SU-DHL-6 (cell line): ENCODE measurements at regions not wholly inside any gene's neighbourhood (a gene's known extent, or its start where the extent isn't known, plus 50 kb on each side); places are given as distances from the start of the nearest gene placed in this dataset.

ENCODE experiments used
- H2AFZ ChIP-seq: fragments of 200-600 bp; sonication (generic); 2 replicates; pipeline ENCODE4 v1.6.1; 2014; ENCODE audit warnings: low read depth, mild to moderate bottlenecking, moderate library complexity, mixed read lengths, antibody characterized with exemption, low read length; ENCODE audit not compliant: severe bottlenecking
- H3F3A ChIP-seq: fragments of 200-600 bp; shearing (Covaris generic); 2 replicates; pipeline ENCODE4 v1.6.0; 2016; ENCODE audit warnings: antibody characterized with exemption, mild to moderate bottlenecking; ENCODE audit not compliant: insufficient read depth
- H3K27ac ChIP-seq: fragments of 200-600 bp; sonication (generic); 2 replicates; pipeline ENCODE4 v1.5.1; 2016; ENCODE audit warnings: low read depth, mild to moderate bottlenecking, low read length, moderate library complexity, mixed read lengths
- H3K27me3 ChIP-seq: fragments of 200-600 bp; sonication (generic), shearing (Covaris generic); 2 replicates; pipeline ENCODE4 v1.6.0; 2014; ENCODE audit warnings: mild to moderate bottlenecking, low read length
- H3K36me3 ChIP-seq: fragments of 200-600 bp; sonication (generic); 2 replicates; pipeline ENCODE4 v1.6.1; 2014; ENCODE audit warnings: mild to moderate bottlenecking, low read length, mixed read lengths
- H3K4me2 ChIP-seq: fragments of 300-600, 200-600 bp; shearing (Covaris generic), sonication (generic); 2 replicates; pipeline ENCODE4 v1.6.0; 2014; ENCODE audit warnings: low read length, low read depth, mild to moderate bottlenecking; ENCODE audit not compliant: poor library complexity, severe bottlenecking
- H3K4me3 ChIP-seq: fragments of 200-600 bp; sonication (generic); 2 replicates; pipeline ENCODE4 v1.5.1; 2014; ENCODE audit warnings: antibody characterized with exemption, low read length, mild to moderate bottlenecking, mixed read lengths; ENCODE audit not compliant: insufficient read depth, poor library complexity, severe bottlenecking
- H3K79me2 ChIP-seq: fragments of 200-600 bp; sonication (generic); 2 replicates; pipeline ENCODE4 v1.6.1; 2014; ENCODE audit warnings: mild to moderate bottlenecking, low read length, moderate library complexity; ENCODE audit not compliant: insufficient read depth
- H3K9ac ChIP-seq: fragments of 200-600 bp; sonication (generic); 2 replicates; pipeline ENCODE4 v1.7.0; 2014; ENCODE audit warnings: mild to moderate bottlenecking, low read length
- H3K9me2 ChIP-seq: fragments of 200-600 bp; sonication (generic); replicated peaks from 2 replicates; pipeline ENCODE4 v1.6.1; 2014; ENCODE audit warnings: low read length; ENCODE audit not compliant: insufficient read depth
- H3K9me3 ChIP-seq: fragments of 200-600 bp; sonication (generic); 2 replicates; pipeline ENCODE4 v1.6.1; 2014; ENCODE audit warnings: low read length, mixed read lengths; ENCODE audit not compliant: insufficient read depth
- H4K20me1 ChIP-seq: fragments of 200-600 bp; sonication (generic); 2 replicates; pipeline ENCODE4 v1.6.1; 2014; ENCODE audit warnings: low read depth, mild to moderate bottlenecking, antibody characterized with exemption, low read length, moderate library complexity, mixed read lengths
- CTCF ChIP-seq: fragments of 200-600 bp; sonication (generic); IDR thresholded peaks from one replicate; pipeline ENCODE4 v1.5.1; 2017; ENCODE audit warnings: antibody characterized with exemption, mild to moderate bottlenecking, low read length, moderate library complexity; ENCODE audit not compliant: insufficient read depth, poor library complexity, severe bottlenecking
- EZH2phosphoT487 ChIP-seq: fragments of 200-600 bp; sonication (generic), shearing (Covaris generic); conservative IDR thresholded peaks from 2 replicates; pipeline ENCODE4 v1.6.1; 2018; ENCODE audit warnings: mild to moderate bottlenecking, antibody characterized with exemption, low read length, moderate library complexity, mixed read lengths

GRCh38 chr2:125216321-125216720 is 1191.2 kb downstream of the CNTNAP5 start:
- H3K27me3 ChIP-seq, result no peaks in the 10 kb centered on the region
- TF ChIP-seq EZH2phosphoT487, result no peak
- no peak for TF ChIP-seq CTCF
- H2AFZ ChIP-seq, result no peak overlapping the region
- no peaks in the 10 kb centered on the region for H3K9me3 ChIP-seq
- H4K20me1 ChIP-seq, result no peaks in the 10 kb centered on the region
- no peaks in the 10 kb centered on the region for H3F3A ChIP-seq
- H3K9me2 ChIP-seq, result no peaks in the 10 kb centered on the region
- no peak overlapping the region for H3K27ac ChIP-seq
- no peaks in the 10 kb centered on the region for H3K36me3 ChIP-seq
- H3K4me3 ChIP-seq, result no peak overlapping the region
- H3K9ac ChIP-seq, result no peak overlapping the region
- no peak overlapping the region for H3K4me2 ChIP-seq
- H3K79me2 ChIP-seq, result no peaks in the 10 kb centered on the region

- Histone ChIP-seq H3K4me2 (no peak overlapping the region), H3K4me3 (no peak overlapping the region), H3K9ac (no peak overlapping the region), H3K36me3 (no peaks in the 10 kb centered on the region), H3K9me3 (no peaks in the 10 kb centered on the region), H3K27me3 (no peaks in the 10 kb centered on the region), H3K79me2 (no peaks in the 10 kb centered on the region), H3K27ac (no peak overlapping the region), H2AFZ (no peak overlapping the region), H3F3A (no peaks in the 10 kb centered on the region), H4K20me1 (no peaks in the 10 kb centered on the region), H3K9me2 (no peaks in the 10 kb centered on the region)
- TF ChIP-seq EZH2phosphoT487, result no peak
- TF ChIP-seq CTCF, result no peak
Observed at GRCh38 chr2:125224188-125224587, 1199.1 kb downstream of the CNTNAP5 start.

DNA sequence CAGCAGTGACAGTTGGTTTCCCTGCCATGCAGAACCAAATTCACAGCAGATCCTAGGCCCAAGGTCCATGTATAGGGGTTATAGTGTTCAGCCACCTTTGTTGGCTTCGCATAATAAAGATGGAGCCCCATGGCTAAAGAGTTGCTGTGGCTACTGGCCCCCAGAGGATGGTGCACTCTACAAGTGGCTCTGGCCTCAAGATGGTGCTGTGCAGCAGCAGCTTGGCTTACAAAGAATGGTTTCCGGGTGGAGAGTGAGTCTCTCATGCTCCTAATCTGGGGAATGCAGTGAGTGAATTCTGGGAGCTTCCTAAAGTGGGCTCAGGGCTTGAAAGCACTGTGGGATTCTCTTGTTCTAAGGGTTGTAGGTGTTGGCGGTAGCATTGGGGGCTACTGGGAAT is 1199.7 kb downstream of the CNTNAP5 start:
- H3K27ac ChIP-seq, result no peak overlapping the region
- no peak overlapping the region for H3K4me2 ChIP-seq
- no peaks in the 10 kb centered on the region for H3K79me2 ChIP-seq
- no peaks in the 10 kb centered on the region for H3K27me3 ChIP-seq
- no peaks in the 10 kb centered on the region for H4K20me1 ChIP-seq
- no peaks in the 10 kb centered on the region for H3K9me3 ChIP-seq
- no peak overlapping the region for H3K4me3 ChIP-seq
- H2AFZ ChIP-seq, result no peak overlapping the region
- no peaks in the 10 kb centered on the region for H3K36me3 ChIP-seq
- H3K9ac ChIP-seq, result no peak overlapping the region
- no peaks in the 10 kb centered on the region for H3F3A ChIP-seq
- no peak for TF ChIP-seq CTCF
- no peak for TF ChIP-seq EZH2phosphoT487
- no peaks in the 10 kb centered on the region for H3K9me2 ChIP-seq

DNA sequence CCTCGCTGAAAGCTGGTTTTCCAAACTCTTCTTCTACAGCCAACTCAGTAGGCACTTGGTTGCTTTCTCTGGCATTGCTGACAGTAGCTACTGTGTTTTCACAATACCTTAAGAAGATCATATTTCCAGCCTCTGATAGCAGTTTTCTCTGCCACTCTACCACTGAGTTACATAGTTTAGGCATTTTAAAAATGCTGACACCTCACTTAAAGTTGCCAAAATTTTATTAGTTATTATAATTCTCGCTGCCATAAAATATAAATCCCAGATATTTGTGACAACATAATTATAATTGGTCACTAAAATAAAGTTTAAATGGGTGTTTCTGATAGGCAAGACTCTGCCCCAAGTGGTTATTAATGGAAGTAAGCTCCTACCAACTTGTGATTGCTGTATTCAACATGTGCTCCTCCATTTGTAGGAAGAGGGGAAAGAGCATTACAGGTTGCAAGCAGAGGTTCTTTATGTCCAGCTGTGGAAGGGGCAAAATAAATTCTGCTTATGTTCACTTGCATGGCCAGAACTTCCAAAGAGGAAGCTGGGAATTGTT is 1202.8 kb downstream of the CNTNAP5 start:
- Histone ChIP-seq H3K9me3 (no peaks in the 10 kb centered on the region), H3K4me3 (no peak overlapping the region), H3K79me2 (no peaks in the 10 kb centered on the region), H3F3A (no peaks in the 10 kb centered on the region), H3K4me2 (no peak overlapping the region), H4K20me1 (no peaks in the 10 kb centered on the region), H3K9ac (no peak overlapping the region), H3K36me3 (no peaks in the 10 kb centered on the region), H3K9me2 (no peaks in the 10 kb centered on the region), H3K27me3 (no peaks in the 10 kb centered on the region), H3K27ac (no peak overlapping the region), H2AFZ (no peak overlapping the region)
- TF ChIP-seq CTCF (no peak), EZH2phosphoT487 (no peak)
